ENCODE measurements at regions not wholly inside any gene's neighbourhood (a gene's known extent, or its start where the extent isn't known, plus 50 kb on each side); places are given as distances from the start of the nearest gene placed in this dataset.

GRCh38 chr7:85475476-85475875, 288.6 kb upstream of the SEMA3D start:
- no peak for DNase-seq

- DNase-seq, result no peak
Measured at GRCh38 chr7:85475071-85475470, 288.2 kb upstream of the SEMA3D start.

GRCh38 chr7:85474234-85474633, 287.4 kb upstream of the SEMA3D start:
- no peak for DNase-seq

- DNase-seq, result no peak
Measured at GRCh38 chr7:85471740-85472139, 284.9 kb upstream of the SEMA3D start.

GRCh38 chr7:85471307-85471706, 284.5 kb upstream of the SEMA3D start:
- DNase-seq, result no peak

- DNase-seq, result no peak
Measured at GRCh38 chr7:85469446-85470010, 282.7 kb upstream of the SEMA3D start.

- no peak for DNase-seq
Measured at GRCh38 chr7:85464042-85464651, 277.3 kb upstream of the SEMA3D start.

GRCh38 chr7:85462671-85463070, 275.8 kb upstream of the SEMA3D start:
- DNase-seq, result no peak

GRCh38 chr7:85457911-85458310, 271.1 kb upstream of the SEMA3D start:
- no peak for DNase-seq

- DNase-seq, result no peak
Measured at GRCh38 chr7:85456254-85456653, 269.4 kb upstream of the SEMA3D start.

- DNase-seq, result no peak
Measured at GRCh38 chr7:85454904-85455303, 268.0 kb upstream of the SEMA3D start.

GRCh38 chr7:85452674-85453073, 265.8 kb upstream of the SEMA3D start:
- no peak for DNase-seq

GRCh38 chr7:85449478-85449877, 262.6 kb upstream of the SEMA3D start:
- no peak for DNase-seq

GRCh38 chr7:85447004-85447403, 260.1 kb upstream of the SEMA3D start:
- DNase-seq, result no peak

- no peak for DNase-seq
Measured at GRCh38 chr7:85426487-85426960, 239.7 kb upstream of the SEMA3D start.

GRCh38 chr7:85424298-85424697, 237.4 kb upstream of the SEMA3D start:
- no peak for DNase-seq

GRCh38 chr7:85423209-85423895, 236.5 kb upstream of the SEMA3D start:
- DNase-seq, result no peak

GRCh38 chr7:85415743-85416142, 228.9 kb upstream of the SEMA3D start:
- no peak for DNase-seq

GRCh38 chr7:85413718-85414117, 226.9 kb upstream of the SEMA3D start:
- DNase-seq, result no peak

- no peak for DNase-seq
Measured at GRCh38 chr7:85412912-85413311, 226.1 kb upstream of the SEMA3D start.

GRCh38 chr7:85407391-85407790, 220.5 kb upstream of the SEMA3D start:
- no peak for DNase-seq

- DNase-seq, result no peak
Measured at GRCh38 chr7:85405016-85405902, 218.4 kb upstream of the SEMA3D start.

GRCh38 chr7:85396676-85397075, 209.8 kb upstream of the SEMA3D start:
- no peak for DNase-seq
